Vagina (tissue), 2 donors: ENCODE measurements at regions not wholly inside any gene's neighbourhood (a gene's known extent, or its start where the extent isn't known, plus 50 kb on each side); places are given as distances from the start of the nearest gene placed in this dataset.
"Not testable (repeated sequence)": the region's sequence is repeated elsewhere in the genome, so short reads cannot be mapped to it uniquely, and the experiment has no call there.

Experiments used
- CTCF ChIP-seq, 3 experiments: fragments of 450-650 bp in 2 of 3; fragments of 200-600 bp in 1 of 3; sonication (generic) in 1 of 3; IDR thresholded peaks; one replicate each; pipeline ENCODE4 v1.5.1; 2017 to 2019; ENCODE audit warnings: antibody characterized with exemption in 3 of 3, mild to moderate bottlenecking in 2 of 3, moderate library complexity in 2 of 3
- POLR2A ChIP-seq, 2 donors: fragments of 450-650 bp; IDR thresholded peaks; one replicate each; pipeline ENCODE4 v1.6.1; 2017; ENCODE audit warnings: antibody characterized with exemption in 2 of 2, mild to moderate bottlenecking in 2 of 2, moderate library complexity in 2 of 2

GRCh38 chr5:50607953-50608705 is 58.3 kb upstream of the PARP8 start:
- TF ChIP-seq CTCF, POLR2A (IDR thresholded peaks at IDR 0.05): not testable (repeated sequence)
